MM.1S (cell line): ENCODE measurements at regions not wholly inside any gene's neighbourhood (a gene's known extent, or its start where the extent isn't known, plus 50 kb on each side); places are given as distances from the start of the nearest gene placed in this dataset.

ENCODE experiments used
- DNase-seq: peaks from one replicate; pipeline ENCODE4 v3.0.0-alpha.2; 2015
- H2AFZ ChIP-seq: fragments of 300-600 bp; sonication (generic); 2 replicates; pipeline ENCODE4 v1.6.0; 2016; ENCODE audit warnings: antibody characterized with exemption, low read length
- H3F3A ChIP-seq: fragments of 300-600 bp; sonication (generic); 2 replicates; pipeline ENCODE4 v1.6.1; 2016; ENCODE audit warnings: mild to moderate bottlenecking, antibody characterized with exemption, low read length, moderate library complexity, mixed read lengths; ENCODE audit not compliant: insufficient read depth
- H3K27ac ChIP-seq: fragments of 300-600 bp; sonication (generic); 2 replicates; pipeline ENCODE4 v1.5.1; 2016; ENCODE audit warnings: mild to moderate bottlenecking, low read length
- H3K27me3 ChIP-seq: fragments of 300-600 bp; sonication (generic); replicated peaks from 2 replicates; pipeline ENCODE4 v1.6.0; 2016; ENCODE audit warnings: low read length; ENCODE audit not compliant: insufficient read depth
- H3K36me3 ChIP-seq: fragments of 300-600 bp; sonication (generic); replicated peaks from 2 replicates; pipeline ENCODE4 v1.6.1; 2016; ENCODE audit warnings: mild to moderate bottlenecking, low read length, mixed read lengths; ENCODE audit not compliant: insufficient read depth
- H3K4me1 ChIP-seq: fragments of 300-600 bp; sonication (generic); 2 replicates; pipeline ENCODE4 v1.6.1; 2016; ENCODE audit warnings: low read length, mixed read lengths
- H3K4me2 ChIP-seq: fragments of 300-600 bp; sonication (generic); 2 replicates; pipeline ENCODE4 v1.6.0; 2016; ENCODE audit warnings: low read depth, low read length
- H3K4me3 ChIP-seq: fragments of 300-600 bp; sonication (generic); 2 replicates; pipeline ENCODE4 v1.5.1; 2016; ENCODE audit warnings: low read length, mixed read lengths
- H3K79me2 ChIP-seq: fragments of 300-600 bp; sonication (generic); 2 replicates; pipeline ENCODE4 v1.6.1; 2016; ENCODE audit warnings: mixed run types, low read length, mixed read lengths
- H3K9ac ChIP-seq: fragments of 300-600 bp; sonication (generic); 2 replicates; pipeline ENCODE4 v1.6.1; 2016; ENCODE audit warnings: low read length, mixed read lengths
- H3K9me2 ChIP-seq: fragments of 300-600 bp; sonication (generic); replicated peaks from 2 replicates; pipeline ENCODE4 v1.6.1; 2016; ENCODE audit warnings: mild to moderate bottlenecking, low read length, mixed read lengths; ENCODE audit not compliant: insufficient read depth
- H3K9me3 ChIP-seq: fragments of 300-600 bp; sonication (generic); replicated peaks from 2 replicates; pipeline ENCODE4 v1.6.1; 2016; ENCODE audit warnings: mild to moderate bottlenecking, low read length, mixed read lengths; ENCODE audit not compliant: insufficient read depth
- H4K20me1 ChIP-seq: fragments of 300-600 bp; sonication (generic); 2 replicates; pipeline ENCODE4 v1.6.1; 2016; ENCODE audit warnings: mild to moderate bottlenecking, low read length, moderate library complexity, mixed read lengths; ENCODE audit not compliant: insufficient read depth
- CTCF ChIP-seq: fragments of 300-600 bp; sonication (generic); IDR thresholded peaks from 2 replicates; pipeline ENCODE4 v1.5.1; 2016; ENCODE audit warnings: antibody characterized with exemption, low read length, mixed read lengths
- EZH2 ChIP-seq: fragments of 300-600 bp; sonication (generic); optimal IDR thresholded peaks from 2 replicates; pipeline ENCODE3; 2017; ENCODE audit warnings: low read depth, mild to moderate bottlenecking, antibody characterized with exemption, low read length, mixed read lengths
- EZH2phosphoT487 ChIP-seq: fragments of 300-600 bp; sonication (generic); IDR thresholded peaks from 2 replicates; pipeline ENCODE4 v1.6.1; 2018; ENCODE audit warnings: antibody characterized with exemption, low read length

- Histone ChIP-seq H3K4me1 (no peaks in the 10 kb centered on the region), H4K20me1 (no peaks in the 10 kb centered on the region), H3K27me3 (no peaks in the 10 kb centered on the region), H3K9me2 (no peaks in the 10 kb centered on the region), H3K9me3 (no peaks in the 10 kb centered on the region), H3K27ac (no peak overlapping the region), H2AFZ (no peak overlapping the region), H3K4me3 (no peak overlapping the region), H3K4me2 (no peak overlapping the region), H3F3A (no peaks in the 10 kb centered on the region), H3K9ac (no peak overlapping the region), H3K79me2 (no peaks in the 10 kb centered on the region), H3K36me3 (no peaks in the 10 kb centered on the region)
- DNase-seq, result no peak
- TF ChIP-seq EZH2phosphoT487 (no peak), CTCF (no peak), EZH2 (no peak)
Measured at GRCh38 chr2:6523476-6523875, 342.2 kb downstream of the CMPK2 start.

- no peaks in the 10 kb centered on the region for H3K9me2 ChIP-seq
- DNase-seq, result no peak
- no peak overlapping the region for H2AFZ ChIP-seq
- no peak overlapping the region for H3K4me3 ChIP-seq
- H3K36me3 ChIP-seq, result no peaks in the 10 kb centered on the region
- H3K27ac ChIP-seq, result no peak overlapping the region
- no peak for TF ChIP-seq EZH2
- TF ChIP-seq EZH2phosphoT487, result no peak
- no peak for TF ChIP-seq CTCF
- no peak overlapping the region for H3K9ac ChIP-seq
- no peaks in the 10 kb centered on the region for H4K20me1 ChIP-seq
- H3K4me2 ChIP-seq, result no peak overlapping the region
- H3K4me1 ChIP-seq, result no peaks in the 10 kb centered on the region
- H3K79me2 ChIP-seq, result no peaks in the 10 kb centered on the region
- H3K9me3 ChIP-seq, result no peaks in the 10 kb centered on the region
- no peaks in the 10 kb centered on the region for H3K27me3 ChIP-seq
- no peaks in the 10 kb centered on the region for H3F3A ChIP-seq
Measured at GRCh38 chr2:6524691-6525474, 340.8 kb downstream of the CMPK2 start.

- no peak overlapping the region for H3K4me3 ChIP-seq
- no peaks in the 10 kb centered on the region for H3K36me3 ChIP-seq
- no peak overlapping the region for H3K27ac ChIP-seq
- no peak overlapping the region for H2AFZ ChIP-seq
- no peaks in the 10 kb centered on the region for H3K9me2 ChIP-seq
- H3K4me1 ChIP-seq, result no peaks in the 10 kb centered on the region
- H3K27me3 ChIP-seq, result no peaks in the 10 kb centered on the region
- no peaks in the 10 kb centered on the region for H4K20me1 ChIP-seq
- H3K9ac ChIP-seq, result no peak overlapping the region
- no peaks in the 10 kb centered on the region for H3K9me3 ChIP-seq
- no peak overlapping the region for H3K4me2 ChIP-seq
- TF ChIP-seq EZH2 (no peak), EZH2phosphoT487 (no peak)
- no peaks in the 10 kb centered on the region for H3K79me2 ChIP-seq
- H3F3A ChIP-seq, result no peaks in the 10 kb centered on the region
- no peak for DNase-seq
Measured at GRCh38 chr2:6525475-6525964, 340.2 kb downstream of the CMPK2 start.
